Fibroblast of skin of back (primary cell): ENCODE measurements at regions not wholly inside any gene's neighbourhood (a gene's known extent, or its start where the extent isn't known, plus 50 kb on each side); places are given as distances from the start of the nearest gene placed in this dataset.
"Not testable (repeated sequence)": the region's sequence is repeated elsewhere in the genome, so short reads cannot be mapped to it uniquely, and the experiment has no call there.

Source experiments
- DNase-seq: peaks from one replicate; pipeline ENCODE4 v3.0.0-alpha.2; 2013

GRCh38 chr16:13631213-13631767 lies 288.7 kb upstream of the ERCC4 start:
- DNase-seq = no peak

GRCh38 chr16:13631916-13632315 lies 288.0 kb upstream of the ERCC4 start:
- no peak for DNase-seq

DNA sequence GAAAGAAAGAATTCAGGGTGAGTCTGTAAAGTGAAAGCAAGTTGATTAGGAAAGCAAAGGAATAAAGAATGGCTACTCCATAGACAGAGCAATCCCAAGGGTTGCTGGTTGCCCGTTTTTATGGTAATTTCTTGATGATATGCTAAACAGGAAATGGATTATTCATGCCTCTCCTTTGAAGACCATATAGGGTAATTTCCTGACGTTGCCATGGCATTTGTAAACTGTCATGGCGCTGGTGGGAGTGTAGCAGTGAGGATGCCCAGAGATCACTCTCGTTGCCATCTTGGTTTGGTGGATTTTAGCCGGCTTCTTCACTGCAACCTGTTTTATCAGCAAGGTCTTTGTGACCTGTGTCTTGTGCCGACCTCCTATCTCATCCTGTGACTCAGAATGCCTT lies 287.4 kb upstream of the ERCC4 start:
- not testable (repeated sequence) for DNase-seq

- DNase-seq = no peak
Observed at GRCh38 chr16:13633391-13633861, 286.5 kb upstream of the ERCC4 start.

DNA sequence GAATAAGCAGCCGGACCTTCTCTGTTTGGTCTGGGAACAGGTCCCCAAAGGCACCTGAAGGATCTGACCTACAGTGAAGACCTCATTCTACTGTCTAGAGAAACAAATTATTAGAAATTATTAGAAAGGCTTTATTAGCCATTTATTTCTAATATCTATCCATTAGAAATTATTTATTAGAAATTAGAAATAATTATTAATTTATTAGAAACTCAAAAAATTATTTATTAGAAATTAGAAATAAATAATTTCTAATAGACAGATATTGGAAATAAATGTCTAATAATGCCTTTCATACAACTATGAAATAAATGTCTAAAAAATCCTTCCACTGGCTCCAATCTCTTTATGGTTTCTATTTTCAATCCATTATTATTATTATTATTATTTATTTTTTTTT lies 285.7 kb upstream of the ERCC4 start:
- no peak for DNase-seq

DNA sequence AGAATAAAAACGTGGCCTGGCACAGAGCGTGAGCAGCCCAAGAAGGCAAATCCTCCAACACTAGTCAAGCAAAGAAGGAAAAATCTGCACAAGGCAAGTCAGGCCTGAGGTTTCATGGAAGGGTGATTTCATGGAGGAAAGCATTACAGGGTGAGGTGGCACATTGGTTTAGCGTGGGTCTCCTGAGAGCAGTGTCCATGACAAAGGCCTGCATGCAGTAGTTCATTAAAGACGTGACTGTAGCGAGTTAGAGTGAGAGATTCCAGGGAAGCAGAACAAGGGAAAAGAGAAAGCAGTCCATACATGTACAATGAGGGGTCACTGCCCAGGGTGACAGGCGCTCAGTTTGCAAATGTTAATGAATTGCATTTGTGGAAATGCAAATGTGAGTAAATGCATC lies 285.0 kb upstream of the ERCC4 start:
- no peak for DNase-seq

- DNase-seq = no peak
Observed at GRCh38 chr16:13638218-13638617, 281.7 kb upstream of the ERCC4 start.

DNA sequence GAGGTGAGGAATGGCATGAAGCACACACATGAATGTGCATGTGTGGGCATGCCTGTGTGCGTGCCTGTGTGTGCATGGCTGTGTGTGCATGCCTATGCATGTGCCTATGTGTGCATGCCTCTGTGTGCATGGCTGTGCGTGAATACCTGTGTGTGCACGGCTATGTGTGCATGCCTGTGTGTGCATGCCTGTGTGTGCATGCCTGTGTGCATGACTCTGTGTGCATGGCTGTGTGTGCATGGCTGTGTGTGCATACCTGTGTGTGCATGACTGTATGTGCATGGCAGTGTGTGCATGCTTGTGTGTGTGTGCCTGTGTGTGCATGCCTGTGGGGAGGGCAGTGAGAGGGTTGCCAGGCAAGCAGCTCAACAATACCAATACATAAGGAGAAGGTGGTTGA lies 276.5 kb upstream of the ERCC4 start:
- no peak for DNase-seq

GRCh38 chr16:13645601-13646245 lies 274.2 kb upstream of the ERCC4 start:
- no peak for DNase-seq

DNA sequence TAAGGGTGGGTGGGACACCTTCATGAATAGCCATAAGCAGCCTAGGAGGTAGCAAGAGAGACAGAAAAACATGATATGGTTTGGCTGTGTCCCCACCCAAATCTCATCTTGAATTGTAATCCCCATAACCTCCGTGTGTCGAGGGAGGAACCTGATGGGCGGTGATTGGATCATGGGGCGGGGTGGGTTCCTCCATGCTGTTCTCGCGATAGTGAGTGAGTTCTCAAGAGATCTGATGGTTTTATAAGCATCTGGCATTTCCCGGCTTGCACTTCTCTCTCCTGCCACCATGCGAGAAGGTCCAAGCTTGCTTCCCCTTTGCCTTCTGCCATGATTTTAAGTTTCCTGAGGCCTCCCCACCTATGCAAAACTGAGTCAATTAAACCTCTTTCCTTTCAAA lies 259.1 kb upstream of the ERCC4 start:
- no peak for DNase-seq

- DNase-seq = no peak
Observed at GRCh38 chr16:13665876-13666275, 254.1 kb upstream of the ERCC4 start.

DNA sequence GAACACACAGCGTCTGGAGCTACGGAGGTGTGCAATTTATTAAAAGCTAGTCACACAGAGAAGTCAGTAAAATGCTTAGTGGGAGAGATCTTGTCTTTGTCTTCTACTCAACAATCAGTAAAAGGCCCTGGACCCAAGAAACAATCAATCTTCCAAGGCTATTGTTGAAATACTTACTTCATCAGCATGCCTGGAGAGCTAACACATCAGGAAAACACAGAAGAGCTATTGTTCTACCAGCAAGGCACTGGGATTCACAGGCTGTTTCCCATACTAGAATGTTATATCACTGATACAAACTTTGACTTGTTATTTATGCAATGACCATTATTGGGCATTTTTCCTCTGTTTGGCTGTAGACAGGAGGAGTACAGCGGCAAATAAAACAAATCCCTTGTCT lies 247.8 kb upstream of the ERCC4 start:
- DNase-seq = no peak

- no peak for DNase-seq
Observed at GRCh38 chr16:13680021-13680889, 239.7 kb upstream of the ERCC4 start.

- no peak for DNase-seq
Observed at GRCh38 chr16:13684819-13685563, 235.0 kb upstream of the ERCC4 start.

DNA sequence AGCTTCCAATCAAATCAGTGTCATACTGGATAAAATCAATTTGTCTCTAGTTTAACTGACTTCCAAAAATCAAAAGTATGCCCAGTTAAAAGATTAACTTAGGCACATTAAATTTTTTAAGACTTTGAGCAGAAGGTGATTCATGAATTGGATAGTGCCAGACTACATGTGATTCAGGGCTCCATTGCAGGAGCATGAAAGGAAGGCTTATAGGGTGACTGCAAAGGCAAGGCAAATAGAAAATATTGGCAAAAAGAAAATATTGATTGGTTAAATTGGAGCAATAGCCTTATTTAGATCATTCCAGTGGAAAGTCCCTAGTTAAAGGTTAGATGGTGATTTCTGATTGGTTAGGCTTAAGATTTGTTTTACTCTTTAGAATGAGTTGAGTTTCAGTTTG lies 223.9 kb upstream of the ERCC4 start:
- DNase-seq = no peak

- no peak for DNase-seq
Observed at GRCh38 chr16:13697013-13697412, 222.9 kb upstream of the ERCC4 start.

DNA sequence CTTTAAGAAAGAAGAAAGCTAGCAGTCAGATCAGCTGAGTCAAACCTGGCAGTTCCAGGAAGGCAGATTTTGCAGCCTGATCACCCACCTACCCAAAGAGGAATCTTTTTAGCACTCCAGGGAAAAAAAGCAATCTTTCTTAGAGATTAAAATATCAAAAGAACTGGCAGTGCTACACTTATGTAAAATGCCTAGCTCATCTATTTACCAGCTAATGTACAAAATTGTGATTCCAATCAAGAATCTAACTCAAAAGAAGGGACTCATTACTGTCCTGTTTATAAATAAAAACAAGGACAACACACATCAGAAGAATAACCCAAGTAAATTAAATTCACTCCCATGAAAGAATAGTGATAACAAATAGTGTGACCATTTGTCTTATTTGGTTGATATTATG lies 222.4 kb upstream of the ERCC4 start:
- no peak for DNase-seq

DNA sequence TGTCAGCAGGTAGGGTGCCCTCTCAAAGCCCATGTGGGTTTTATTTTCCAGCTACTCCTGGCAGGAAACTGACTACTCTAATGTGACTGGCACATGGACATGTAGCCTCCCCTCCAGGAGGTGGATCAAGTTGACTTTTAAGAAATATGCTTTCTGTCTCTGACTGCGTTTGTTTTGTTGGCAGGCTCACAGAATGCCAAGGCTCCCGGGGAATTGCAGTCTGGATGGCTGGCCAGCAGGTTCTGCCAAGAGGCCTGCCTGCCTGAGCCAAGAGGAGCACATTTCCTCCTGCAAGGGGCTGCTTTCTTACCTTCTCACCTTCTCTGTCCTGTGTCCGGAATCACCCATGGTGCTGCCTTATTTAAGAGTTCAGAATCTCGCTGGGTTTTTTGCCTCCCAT lies 217.3 kb upstream of the ERCC4 start:
- DNase-seq = no peak

GRCh38 chr16:13708347-13709120 lies 211.4 kb upstream of the ERCC4 start:
- DNase-seq = no peak

DNA sequence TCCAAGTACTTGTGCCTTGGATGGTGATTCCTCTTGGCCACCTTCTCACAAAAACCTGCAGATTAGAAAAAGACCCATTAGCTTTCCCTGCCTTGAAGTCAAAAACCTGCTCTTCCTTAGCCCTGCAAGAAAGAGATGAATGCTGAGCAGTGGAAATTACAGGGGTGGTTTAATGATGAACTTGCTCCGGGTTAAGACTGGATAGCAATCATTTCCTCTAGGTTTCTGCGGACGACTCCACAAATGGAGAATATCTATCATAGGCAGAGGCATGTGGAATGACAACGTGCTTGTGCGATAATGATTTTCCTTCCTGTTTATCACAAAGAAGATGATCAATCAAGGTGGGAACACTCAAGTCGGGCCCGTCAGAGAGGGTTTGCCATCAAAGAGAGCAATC lies 201.2 kb upstream of the ERCC4 start:
- no peak for DNase-seq

GRCh38 chr16:13727943-13728342 lies 192.0 kb upstream of the ERCC4 start:
- DNase-seq = no peak

- no peak for DNase-seq
Observed at GRCh38 chr16:13733561-13733960, 186.4 kb upstream of the ERCC4 start.
